Effector memory CD4-positive, alpha-beta T cell (primary cell): ENCODE measurements at regions not wholly inside any gene's neighbourhood (a gene's known extent, or its start where the extent isn't known, plus 50 kb on each side); places are given as distances from the start of the nearest gene placed in this dataset.
"Not testable (repeated sequence)": the region's sequence is repeated elsewhere in the genome, so short reads cannot be mapped to it uniquely, and the experiment has no call there.

Source experiments
- DNase-seq, 3 donors: peaks; one replicate each; pipeline ENCODE4 v3.0.0-alpha.2; 2020
- H3K27ac ChIP-seq: 2 replicates; pipeline ENCODE4 v1.7.0; 2013; ENCODE audit warnings: mild to moderate bottlenecking, low read length, moderate library complexity; ENCODE audit not compliant: insufficient read depth, poor library complexity, severe bottlenecking
- H3K27me3 ChIP-seq: replicated peaks from 2 replicates; pipeline ENCODE4 v1.7.0; 2013; ENCODE audit warnings: mild to moderate bottlenecking, low read length; ENCODE audit not compliant: insufficient read depth, control insufficient read depth, poor library complexity, severe bottlenecking
- H3K36me3 ChIP-seq: 2 replicates; pipeline ENCODE4 v1.7.0; 2013; ENCODE audit warnings: mild to moderate bottlenecking, low read length, moderate library complexity; ENCODE audit not compliant: control insufficient read depth, insufficient read depth
- H3K4me1 ChIP-seq: 2 replicates; pipeline ENCODE4 v1.7.0; 2013; ENCODE audit warnings: low read length, mild to moderate bottlenecking; ENCODE audit not compliant: control insufficient read depth, insufficient read depth, poor library complexity, severe bottlenecking
- H3K4me3 ChIP-seq: 2 replicates; pipeline ENCODE4 v1.7.0; 2013; ENCODE audit warnings: low read length, low read depth, mild to moderate bottlenecking; ENCODE audit not compliant: insufficient read depth, poor library complexity, severe bottlenecking
- H3K9me3 ChIP-seq: 2 replicates; pipeline ENCODE4 v1.7.0; 2013; ENCODE audit warnings: mild to moderate bottlenecking, low read length, moderate library complexity; ENCODE audit not compliant: control insufficient read depth

DNA sequence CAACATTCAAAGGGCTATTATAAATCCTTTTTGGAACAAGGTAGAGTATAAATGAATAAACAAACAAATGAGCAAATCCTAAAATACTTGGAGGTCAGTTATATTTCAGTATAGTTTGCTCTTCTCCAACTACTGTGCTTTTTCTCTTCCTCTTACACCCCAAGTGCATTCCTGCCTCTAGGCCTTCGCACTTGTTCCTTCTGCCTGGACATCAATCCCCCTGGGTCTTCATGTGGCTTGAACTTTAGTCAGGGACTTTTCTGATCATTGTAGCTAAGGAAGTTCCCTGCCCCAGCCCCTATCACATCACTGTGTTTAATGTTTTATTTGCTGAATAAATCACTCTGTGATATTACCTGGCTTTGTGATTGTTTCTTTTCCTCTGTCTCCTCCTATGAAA is 418.2 kb upstream of the HNRNPA3 start:
- no peaks in the 10 kb centered on the region for H3K4me1 ChIP-seq
- no peaks in the 10 kb centered on the region for H3K36me3 ChIP-seq

DNA sequence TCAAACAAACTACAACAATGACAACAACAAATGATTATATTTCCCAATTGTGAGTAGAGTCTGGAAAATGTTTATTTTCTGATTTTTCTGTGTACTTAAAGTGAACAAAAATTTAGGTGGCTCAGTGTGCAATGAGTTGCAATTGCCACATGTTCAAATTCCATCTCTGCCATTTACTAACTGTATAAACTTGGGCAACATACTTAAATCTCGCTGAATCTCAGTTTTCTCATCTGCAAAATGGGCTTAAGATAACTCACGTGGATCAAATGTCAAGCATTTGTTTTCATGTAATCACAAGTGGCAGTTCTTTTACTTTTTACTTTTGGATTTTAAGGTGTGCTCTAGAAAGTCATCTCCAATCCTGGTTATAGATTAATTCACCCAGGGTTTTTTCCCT is 416.8 kb upstream of the HNRNPA3 start:
- Histone ChIP-seq H3K27ac (no peak overlapping the region), H3K4me1 (no peaks in the 10 kb centered on the region), H3K4me3 (no peak overlapping the region), H3K27me3 (no peaks in the 10 kb centered on the region), H3K9me3 (no peaks in the 10 kb centered on the region), H3K36me3 (no peaks in the 10 kb centered on the region)
- DNase-seq, result no peak

More for the DNA sequence above, 418.2 kb upstream of the HNRNPA3 start:
- no peaks in the 10 kb centered on the region for H3K27me3 ChIP-seq
- no peak overlapping the region for H3K4me3 ChIP-seq
- H3K9me3 ChIP-seq, result no peaks in the 10 kb centered on the region
- DNase-seq, result no peak
- no peak overlapping the region for H3K27ac ChIP-seq

DNA sequence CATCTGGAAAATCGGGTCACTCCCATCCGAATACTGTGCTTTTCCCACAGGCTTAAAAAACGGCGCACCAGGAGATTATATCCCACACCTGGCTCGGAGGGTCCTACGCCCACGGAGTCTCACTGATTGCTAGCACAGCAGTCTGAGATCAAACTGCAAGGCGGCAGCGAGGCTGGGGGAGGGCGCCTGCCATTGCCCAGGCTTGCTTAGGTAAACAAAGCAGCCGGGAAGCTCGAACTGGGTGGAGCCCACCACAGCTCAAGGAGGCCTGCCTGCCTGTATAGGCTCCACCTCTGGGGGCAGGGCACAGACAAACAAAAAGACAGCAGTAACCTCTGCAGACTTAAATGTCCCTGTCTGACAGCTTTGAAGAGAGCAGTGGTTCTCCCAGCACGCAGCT is 415.9 kb upstream of the HNRNPA3 start:
- not testable (repeated sequence) for H3K27me3 ChIP-seq, H3K36me3 ChIP-seq, H3K9me3 ChIP-seq, H3K27ac ChIP-seq, DNase-seq, H3K4me3 ChIP-seq, H3K4me1 ChIP-seq

DNA sequence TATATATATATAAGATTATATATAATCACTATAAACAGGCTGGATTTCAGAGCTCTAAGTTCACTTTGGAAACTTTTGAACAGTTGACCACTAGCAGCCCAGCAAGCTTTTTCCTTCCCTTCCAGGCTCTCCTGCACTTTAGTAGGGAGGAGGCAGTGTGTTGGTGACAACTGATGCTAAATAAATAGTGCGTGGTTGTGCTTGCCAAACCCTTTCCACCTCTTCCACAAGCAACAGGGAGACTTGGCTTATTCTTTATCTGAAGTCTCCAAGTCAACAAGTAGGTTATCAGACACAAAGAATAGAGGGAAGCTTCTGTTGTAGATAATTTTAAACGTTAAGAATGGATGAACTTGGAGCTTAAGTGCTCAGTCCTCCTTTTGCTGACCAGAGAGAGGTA is 408.2 kb upstream of the HNRNPA3 start:
- no peak overlapping the region for H3K27ac ChIP-seq
- H3K4me3 ChIP-seq, result no peak overlapping the region
- no peaks in the 10 kb centered on the region for H3K36me3 ChIP-seq
- H3K27me3 ChIP-seq, result no peaks in the 10 kb centered on the region
- H3K4me1 ChIP-seq, result no peaks in the 10 kb centered on the region
- no peak for DNase-seq
- H3K9me3 ChIP-seq, result no peaks in the 10 kb centered on the region

DNA sequence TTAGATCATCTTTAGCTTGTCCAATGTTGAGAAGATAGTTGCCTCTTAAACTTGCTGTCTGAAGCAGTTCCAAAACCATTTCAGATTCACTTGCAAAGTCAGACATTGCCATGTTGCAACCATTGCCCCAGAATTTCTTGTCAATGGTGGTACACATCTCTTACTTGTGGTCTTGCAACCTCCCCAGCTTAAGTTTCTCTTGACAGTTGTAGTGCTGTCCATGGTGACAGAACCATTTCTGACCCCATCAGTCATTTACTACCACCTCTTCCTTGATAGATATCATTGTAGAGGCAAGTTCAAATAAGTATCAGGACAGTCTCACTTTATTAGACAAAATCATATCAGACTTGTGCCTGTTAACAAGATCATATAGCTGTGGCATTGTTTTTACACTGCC is 407.2 kb upstream of the HNRNPA3 start:
- Histone ChIP-seq H3K9me3 (no peaks in the 10 kb centered on the region), H3K27me3 (no peaks in the 10 kb centered on the region), H3K36me3 (no peaks in the 10 kb centered on the region), H3K27ac (no peak overlapping the region), H3K4me3 (no peak overlapping the region), H3K4me1 (no peaks in the 10 kb centered on the region)
- DNase-seq, result no peak

DNA sequence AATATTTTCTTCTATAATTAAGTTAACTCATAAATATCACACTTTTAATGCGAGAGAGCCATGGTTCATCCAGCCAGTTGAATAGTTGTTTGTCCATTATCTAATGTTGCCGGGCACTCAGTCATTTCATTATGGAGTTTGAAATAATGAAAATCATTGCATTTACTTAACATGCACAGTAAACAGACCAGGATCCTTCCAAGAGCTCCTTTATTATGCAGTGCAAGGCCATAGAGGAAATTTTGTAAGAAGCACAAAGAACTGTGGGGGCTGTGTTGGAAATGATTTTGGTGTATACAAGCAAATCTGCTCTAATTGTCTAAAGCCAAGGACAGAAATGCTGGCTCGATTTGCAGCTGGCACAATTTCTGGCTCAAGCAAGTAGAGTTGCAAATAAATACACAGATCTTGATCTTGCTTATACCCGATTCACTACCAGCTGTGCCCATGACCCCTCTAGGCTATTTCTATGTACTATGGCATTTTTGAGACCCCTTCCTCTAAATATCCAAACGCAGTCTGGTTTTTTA is 400.3 kb upstream of the HNRNPA3 start:
- Histone ChIP-seq H3K36me3 (no peaks in the 10 kb centered on the region), H3K27ac (no peak overlapping the region), H3K4me1 (no peaks in the 10 kb centered on the region), H3K4me3 (no peak overlapping the region), H3K27me3 (no peaks in the 10 kb centered on the region), H3K9me3 (no peaks in the 10 kb centered on the region)
- no peak for DNase-seq

DNA sequence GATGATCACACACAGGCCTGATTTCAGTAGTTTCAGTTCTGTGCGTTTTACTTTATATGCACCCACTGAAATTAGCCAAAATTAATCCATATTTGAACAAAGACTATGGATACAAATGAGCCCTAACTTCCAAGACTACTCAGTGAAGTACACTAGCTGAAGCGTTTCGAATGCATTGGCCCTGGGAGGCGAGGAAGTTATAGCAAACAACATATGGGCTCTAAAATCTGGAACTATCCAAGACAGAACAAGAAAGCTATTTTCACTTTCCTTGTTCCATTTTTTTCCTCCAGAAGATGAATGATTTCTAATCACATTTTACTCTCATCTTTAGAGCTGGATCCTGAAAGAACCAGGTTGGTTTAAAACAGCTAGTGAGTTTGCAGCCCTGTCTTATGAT is 399.4 kb upstream of the HNRNPA3 start:
- Histone ChIP-seq H3K4me3 (no peak overlapping the region), H3K9me3 (no peaks in the 10 kb centered on the region), H3K27me3 (no peaks in the 10 kb centered on the region), H3K36me3 (no peaks in the 10 kb centered on the region), H3K27ac (no peak overlapping the region), H3K4me1 (no peaks in the 10 kb centered on the region)
- no peak for DNase-seq

DNA sequence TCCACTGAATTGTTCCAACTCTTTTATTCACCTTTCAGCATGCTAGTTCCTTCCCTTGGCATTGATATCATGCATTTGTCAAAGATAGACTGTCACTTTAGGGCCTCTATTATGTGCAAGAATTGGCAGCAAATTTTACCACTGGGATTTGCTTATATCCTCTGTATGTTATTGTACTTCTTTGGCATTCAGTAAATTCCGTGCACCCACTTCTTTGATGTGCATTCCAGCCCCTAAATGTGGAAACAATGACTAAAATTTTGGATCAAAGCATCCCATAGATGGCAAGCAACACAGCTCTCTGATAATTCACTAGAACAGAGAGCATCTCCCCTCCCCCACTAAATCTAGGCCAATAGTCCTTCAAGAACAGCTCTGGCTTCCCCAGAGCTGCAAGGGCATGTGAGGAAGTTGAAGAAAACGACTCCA is 399.0 kb upstream of the HNRNPA3 start:
- no peak overlapping the region for H3K4me3 ChIP-seq
- no peaks in the 10 kb centered on the region for H3K4me1 ChIP-seq
- DNase-seq, result no peak
- no peaks in the 10 kb centered on the region for H3K9me3 ChIP-seq
- no peaks in the 10 kb centered on the region for H3K27me3 ChIP-seq
- no peaks in the 10 kb centered on the region for H3K36me3 ChIP-seq
- H3K27ac ChIP-seq, result no peak overlapping the region

DNA sequence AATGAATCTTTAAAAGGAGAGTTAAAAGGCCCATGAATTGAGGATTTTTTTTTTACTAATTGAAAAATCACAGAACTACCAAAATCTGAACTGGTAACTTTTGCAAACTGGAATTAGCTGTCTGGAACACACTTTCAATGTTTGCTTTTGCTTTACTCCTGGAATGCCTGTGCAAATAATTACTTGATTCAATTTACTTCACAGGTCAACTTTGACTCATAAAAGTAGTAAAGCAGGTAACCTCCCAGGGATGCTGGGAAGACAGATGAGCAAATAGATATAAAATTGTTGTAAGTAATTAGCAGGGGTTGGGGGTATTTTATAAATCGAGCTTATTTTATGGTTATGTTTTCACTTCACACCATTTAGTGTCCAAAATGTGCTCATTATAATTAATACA is 398.3 kb upstream of the HNRNPA3 start:
- Histone ChIP-seq H3K4me3 (no peak overlapping the region), H3K4me1 (no peaks in the 10 kb centered on the region), H3K36me3 (no peaks in the 10 kb centered on the region), H3K9me3 (no peaks in the 10 kb centered on the region), H3K27me3 (no peaks in the 10 kb centered on the region), H3K27ac (no peak overlapping the region)
- no peak for DNase-seq

DNA sequence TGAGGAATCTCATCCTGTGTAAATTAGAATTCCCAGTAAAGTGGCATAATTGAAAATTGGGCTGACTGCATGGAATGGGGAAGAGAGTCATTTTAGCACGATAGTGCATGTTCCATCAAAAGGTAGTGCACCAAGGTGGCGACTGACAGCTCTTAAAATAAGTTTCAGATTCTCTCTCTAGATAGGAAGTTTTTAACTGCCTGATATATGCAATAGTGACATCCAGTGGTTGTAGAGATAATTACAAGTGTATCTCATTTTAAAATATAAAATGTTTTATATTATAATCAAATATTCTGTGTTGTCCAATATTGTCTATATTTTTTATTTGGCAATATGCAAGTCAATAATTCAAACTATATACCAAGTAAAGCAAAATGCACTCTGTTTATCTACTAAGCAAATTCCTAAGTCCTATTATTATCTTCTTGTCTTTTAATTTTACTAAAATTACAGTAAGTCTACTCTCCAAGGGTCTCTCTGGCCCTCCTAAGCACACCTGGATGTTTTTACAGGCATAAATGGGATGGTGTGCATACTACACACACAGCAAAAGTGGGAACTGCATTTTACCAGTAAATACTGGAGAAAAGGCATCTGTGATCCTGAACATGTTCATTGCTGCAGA is 397.7 kb upstream of the HNRNPA3 start:
- no peak for DNase-seq
- no peaks in the 10 kb centered on the region for H3K27me3 ChIP-seq

More for the DNA sequence above, 397.7 kb upstream of the HNRNPA3 start:
- Histone ChIP-seq H3K27ac (no peak overlapping the region), H3K36me3 (no peaks in the 10 kb centered on the region), H3K4me3 (no peak overlapping the region), H3K9me3 (no peaks in the 10 kb centered on the region), H3K4me1 (no peaks in the 10 kb centered on the region)
